Gastrocnemius medialis (tissue), 4 donors: ENCODE measurements at regions not wholly inside any gene's neighbourhood (a gene's known extent, or its start where the extent isn't known, plus 50 kb on each side); places are given as distances from the start of the nearest gene placed in this dataset.

Source experiments
- ATAC-seq, 2 donors: fragments of 150-250 bp; one replicate each; pipeline ENCODE4 v1.9.1; 2016
- DNase-seq, 2 donors: peaks; one replicate each; pipeline ENCODE4 v3.0.0-alpha.2; 2019
- H3K27ac ChIP-seq, 4 donors: fragments of 200-600 bp; sonication (generic); 1 replicate in 1 of 4; 2 replicates in 3 of 4; pipeline ENCODE4 v1.5.1; 2016 to 2018; ENCODE audit warnings: mild to moderate bottlenecking in 2 of 4, moderate library complexity in 1 of 4
- H3K27me3 ChIP-seq, 3 donors: fragments of 200-600 bp; sonication (generic) in 2 of 3; 1 replicate in 1 of 3; 2 replicates in 2 of 3; pipeline versions ENCODE4 v1.5.1 to v1.6.0; 2016 to 2019; ENCODE audit warnings: mild to moderate bottlenecking in 1 of 3, moderate library complexity in 1 of 3
- H3K36me3 ChIP-seq, 2 donors: fragments of 200-600 bp; sonication (generic) in 1 of 2; one replicate each; pipeline ENCODE4 v1.5.1; 2017 to 2018
- H3K4me1 ChIP-seq, 2 donors: fragments of 200-600 bp; sonication (generic) in 1 of 2; one replicate each; pipeline ENCODE4 v1.5.1; 2016 to 2017; ENCODE audit warnings: mild to moderate bottlenecking in 2 of 2
- H3K4me3 ChIP-seq, 4 donors: fragments of 200-600 bp; sonication (generic) in 3 of 4; 1 replicate in 1 of 4; 2 replicates in 3 of 4; pipeline ENCODE4 v1.5.1; 2016 to 2019; ENCODE audit warnings: mild to moderate bottlenecking in 2 of 4
- H3K9me3 ChIP-seq, 3 donors: fragments of 200-600 bp; sonication (generic) in 2 of 3; 1 replicate in 1 of 3; 2 replicates in 2 of 3; pipeline ENCODE4 v1.5.1; 2016 to 2019
- POLR2A ChIP-seq, 2 donors: fragments of 450-650 bp; IDR thresholded peaks; one replicate each; pipeline ENCODE4 v1.6.1; 2017; ENCODE audit warnings: antibody characterized with exemption in 2 of 2, mild to moderate bottlenecking in 2 of 2, moderate library complexity in 2 of 2
- in situ Hi-C, 4 donors: fragments of 200-750 bp; cut with MboI; loops; one replicate each; pipeline versions ENCODE4 v1.15.0 to v1.8.0; 2017; ENCODE audit warnings: low sequenced_read_pairs in 4 of 4
- intact Hi-C: fragments of 100-400 bp; cut with DNase I; formaldehyde crosslinking; loops from one replicate; pipeline ENCODE4 v1.15.1; 2023; ENCODE audit warnings: low total_unique reads
- TF ChIP-seq, protein P1 (sequence below), 5 experiments: fragments of 450-650 bp in 3 of 5; fragments of 200-600 bp in 2 of 5; sonication (generic) in 2 of 5; IDR thresholded peaks in 4 of 5; conservative IDR thresholded peaks in 1 of 5; 1 replicate in 4 of 5; 2 replicates in 1 of 5; pipeline ENCODE4 v1.5.1; 2016 to 2019; ENCODE audit warnings: antibody characterized with exemption in 5 of 5, mild to moderate bottlenecking in 3 of 5, moderate library complexity in 3 of 5

DNA sequence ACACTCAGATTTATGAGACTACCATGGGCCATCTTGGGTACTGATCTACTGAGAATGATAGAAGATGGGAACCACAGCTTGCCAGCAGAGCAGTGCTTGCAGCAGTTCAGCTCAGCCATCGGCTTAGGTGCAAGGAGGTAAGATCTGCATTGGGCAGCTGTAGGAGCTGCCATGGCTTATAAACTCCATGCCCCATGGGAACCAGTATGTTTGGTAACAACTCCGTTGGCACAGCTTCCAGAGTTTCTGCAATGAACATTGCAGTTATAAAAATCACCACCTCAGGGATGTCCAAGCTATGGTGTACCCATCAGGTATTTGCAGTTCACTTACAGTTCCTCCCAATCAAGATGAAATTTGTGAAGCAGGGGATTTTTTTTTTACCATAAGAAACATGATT, 299.1 kb upstream of the ROPN1 start:
- no peaks in the 10 kb centered on the region for H3K27me3 ChIP-seq
- in situ Hi-C loops (no loop called here), intact Hi-C loops (no loop called here)
- no peak overlapping the region for H3K27ac ChIP-seq
- H3K4me1 ChIP-seq = no peaks in the 10 kb centered on the region
- DNase-seq (no peak), ATAC-seq (no peak)
- H3K4me3 ChIP-seq = no peak overlapping the region
- no peak for TF ChIP-seq POLR2A (IDR thresholded peaks at IDR 0.05)
- TF ChIP-seq, protein P1, sequence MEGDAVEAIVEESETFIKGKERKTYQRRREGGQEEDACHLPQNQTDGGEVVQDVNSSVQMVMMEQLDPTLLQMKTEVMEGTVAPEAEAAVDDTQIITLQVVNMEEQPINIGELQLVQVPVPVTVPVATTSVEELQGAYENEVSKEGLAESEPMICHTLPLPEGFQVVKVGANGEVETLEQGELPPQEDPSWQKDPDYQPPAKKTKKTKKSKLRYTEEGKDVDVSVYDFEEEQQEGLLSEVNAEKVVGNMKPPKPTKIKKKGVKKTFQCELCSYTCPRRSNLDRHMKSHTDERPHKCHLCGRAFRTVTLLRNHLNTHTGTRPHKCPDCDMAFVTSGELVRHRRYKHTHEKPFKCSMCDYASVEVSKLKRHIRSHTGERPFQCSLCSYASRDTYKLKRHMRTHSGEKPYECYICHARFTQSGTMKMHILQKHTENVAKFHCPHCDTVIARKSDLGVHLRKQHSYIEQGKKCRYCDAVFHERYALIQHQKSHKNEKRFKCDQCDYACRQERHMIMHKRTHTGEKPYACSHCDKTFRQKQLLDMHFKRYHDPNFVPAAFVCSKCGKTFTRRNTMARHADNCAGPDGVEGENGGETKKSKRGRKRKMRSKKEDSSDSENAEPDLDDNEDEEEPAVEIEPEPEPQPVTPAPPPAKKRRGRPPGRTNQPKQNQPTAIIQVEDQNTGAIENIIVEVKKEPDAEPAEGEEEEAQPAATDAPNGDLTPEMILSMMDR (IDR thresholded peaks at IDR 0.05 in 4 of 5, conservative IDR thresholded peaks at IDR 0.05 in 1 of 5) = no peak
- no peaks in the 10 kb centered on the region for H3K36me3 ChIP-seq
- H3K9me3 ChIP-seq = no peaks in the 10 kb centered on the region

DNA sequence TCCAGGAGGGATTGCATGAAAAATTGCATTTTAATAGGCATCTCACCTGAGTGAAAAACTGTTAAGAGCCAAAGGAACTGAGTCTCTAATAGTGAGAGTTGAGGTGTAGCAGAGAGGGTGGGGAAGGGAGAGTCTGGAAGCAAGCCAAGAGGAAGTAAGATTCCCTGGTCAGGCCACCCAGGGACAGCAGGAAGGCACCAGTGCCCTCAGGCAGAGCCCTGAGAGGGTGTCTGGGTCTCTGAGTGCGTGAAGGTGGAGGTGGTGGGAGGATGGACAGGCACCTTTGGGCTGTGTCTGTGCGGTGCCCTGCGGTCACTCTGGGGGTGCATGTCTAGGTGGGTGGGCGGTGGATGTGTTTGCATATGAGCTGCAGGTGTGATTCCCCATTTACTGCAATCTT, 300.4 kb upstream of the ROPN1 start:
- ATAC-seq (no peak), DNase-seq (no peak)
- Histone ChIP-seq H3K9me3 (no peaks in the 10 kb centered on the region), H3K27me3 (no peaks in the 10 kb centered on the region), H3K4me1 (no peaks in the 10 kb centered on the region), H3K36me3 (no peaks in the 10 kb centered on the region), H3K4me3 (no peak overlapping the region), H3K27ac (no peak overlapping the region)
- in situ Hi-C loops (no loop called here), intact Hi-C loops (no loop called here)
- TF ChIP-seq POLR2A (IDR thresholded peaks at IDR 0.05) = no peak
- TF ChIP-seq, protein P1 (IDR thresholded peaks at IDR 0.05 in 4 of 5, conservative IDR thresholded peaks at IDR 0.05 in 1 of 5) = no peak

DNA sequence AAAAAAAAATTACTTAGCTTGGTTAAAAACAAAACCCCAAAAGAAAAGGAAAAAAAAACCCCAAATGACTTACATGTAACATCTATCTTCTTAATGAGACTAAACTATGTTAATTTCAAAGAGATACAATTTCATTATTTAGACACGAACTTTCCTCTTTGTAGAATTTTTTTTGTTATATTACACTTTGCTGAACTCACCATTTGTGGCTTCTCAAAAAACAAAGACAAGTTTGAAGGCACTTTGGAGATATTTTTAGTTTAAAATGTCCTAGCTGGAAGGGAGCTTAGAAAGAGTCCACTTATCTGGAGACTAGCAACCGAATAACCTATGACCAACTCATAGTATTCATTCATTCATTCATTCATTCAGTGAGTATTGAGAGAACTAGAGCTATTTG, 301.7 kb upstream of the ROPN1 start:
- TF ChIP-seq POLR2A (IDR thresholded peaks at IDR 0.05) = no peak
- TF ChIP-seq, protein P1 (IDR thresholded peaks at IDR 0.05 in 4 of 5, conservative IDR thresholded peaks at IDR 0.05 in 1 of 5) = no peak
- intact Hi-C loops (no loop called here), in situ Hi-C loops (no loop called here)
- H3K4me1 ChIP-seq = no peaks in the 10 kb centered on the region
- H3K9me3 ChIP-seq = no peaks in the 10 kb centered on the region
- no peaks in the 10 kb centered on the region for H3K27me3 ChIP-seq
- ATAC-seq (no peak), DNase-seq (no peak)
- no peak overlapping the region for H3K4me3 ChIP-seq
- no peaks in the 10 kb centered on the region for H3K36me3 ChIP-seq
- H3K27ac ChIP-seq = no peak overlapping the region

DNA sequence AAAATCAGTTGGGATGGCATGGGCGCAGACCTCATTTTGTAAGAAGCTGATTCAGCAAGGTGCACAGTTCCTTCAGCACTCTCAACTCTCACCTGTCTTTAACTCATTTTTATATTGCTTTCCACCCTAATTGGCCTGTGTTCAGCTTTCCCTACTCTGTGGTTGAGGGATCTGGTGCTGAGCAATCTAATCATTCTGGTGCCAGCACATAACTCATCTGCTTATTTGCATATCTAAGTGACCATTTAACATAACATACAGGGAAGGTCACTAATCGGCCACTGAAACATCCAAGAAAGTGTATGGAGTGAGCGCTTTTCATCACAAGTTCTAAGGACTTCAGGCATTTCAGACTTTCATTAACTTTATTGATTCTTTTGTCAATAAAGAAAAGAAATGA, 303.4 kb upstream of the ROPN1 start:
- no peak for ATAC-seq

DNA sequence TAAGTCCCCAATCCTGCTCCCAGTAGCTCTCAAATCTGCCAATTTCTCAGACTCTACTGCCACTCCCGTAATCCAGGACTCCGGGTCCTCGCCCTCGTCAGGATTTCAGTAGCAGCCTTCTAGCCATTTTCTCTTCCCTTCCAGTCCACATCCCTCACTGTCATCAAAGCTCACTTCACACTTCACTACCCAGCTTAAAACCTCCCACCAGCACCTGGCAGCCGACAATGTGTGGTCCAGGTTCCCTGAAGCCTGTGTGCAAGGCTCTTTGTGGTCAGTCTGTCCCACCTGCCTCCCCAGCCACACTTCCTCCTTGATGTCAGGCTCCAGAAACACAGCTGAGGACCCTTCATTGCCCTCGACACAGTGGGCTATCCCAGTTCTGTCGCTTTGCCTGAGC, 304.5 kb upstream of the ROPN1 start:
- no peak overlapping the region for H3K27ac ChIP-seq
- intact Hi-C loops (no loop called here), in situ Hi-C loops (no loop called here)

More for the DNA sequence above, 303.4 kb upstream of the ROPN1 start:
- Histone ChIP-seq H3K4me3 (no peak overlapping the region), H3K36me3 (no peaks in the 10 kb centered on the region), H3K4me1 (no peaks in the 10 kb centered on the region), H3K9me3 (no peaks in the 10 kb centered on the region), H3K27me3 (no peaks in the 10 kb centered on the region), H3K27ac (no peak overlapping the region)
- intact Hi-C loops = no loop called here
- TF ChIP-seq, protein P1 (IDR thresholded peaks at IDR 0.05 in 4 of 5, conservative IDR thresholded peaks at IDR 0.05 in 1 of 5) = no peak
- TF ChIP-seq POLR2A (IDR thresholded peaks at IDR 0.05) = no peak
- no peak for DNase-seq
- in situ Hi-C loops = no loop called here

More for the DNA sequence above, 304.5 kb upstream of the ROPN1 start:
- ATAC-seq = no peak
- Histone ChIP-seq H3K27me3 (no peaks in the 10 kb centered on the region), H3K4me3 (no peak overlapping the region), H3K4me1 (no peaks in the 10 kb centered on the region), H3K9me3 (no peaks in the 10 kb centered on the region), H3K36me3 (no peaks in the 10 kb centered on the region)
- no peak for DNase-seq
- TF ChIP-seq, protein P1 (IDR thresholded peaks at IDR 0.05 in 4 of 5, conservative IDR thresholded peaks at IDR 0.05 in 1 of 5) = no peak
- TF ChIP-seq POLR2A (IDR thresholded peaks at IDR 0.05) = no peak
